ENCODE measurements at regions not wholly inside any gene's neighbourhood (a gene's known extent, or its start where the extent isn't known, plus 50 kb on each side); places are given as distances from the start of the nearest gene placed in this dataset.
"Not testable (repeated sequence)": the region's sequence is repeated elsewhere in the genome, so short reads cannot be mapped to it uniquely, and the experiment has no call there.

DNA sequence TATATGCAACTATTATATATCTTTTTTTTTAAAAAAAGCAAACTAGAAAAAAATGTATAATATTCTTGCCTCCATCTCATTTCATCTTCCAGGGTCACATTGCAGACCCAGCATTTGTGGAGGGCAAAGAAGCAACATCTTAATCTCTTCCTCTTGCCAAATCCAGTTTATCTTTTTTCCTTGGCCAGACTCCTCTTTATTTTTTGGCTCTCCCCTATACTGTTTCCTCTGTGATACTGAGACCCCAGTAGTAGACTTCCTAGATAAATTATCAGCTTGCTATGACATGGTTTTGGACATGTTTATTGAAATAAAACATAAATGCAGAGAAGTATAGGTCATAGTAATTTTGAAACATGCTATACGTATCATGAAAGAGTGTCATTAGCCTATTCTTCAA, 303.8 kb upstream of the DDHD1 start:
- DNase-seq, result no peak

DNA sequence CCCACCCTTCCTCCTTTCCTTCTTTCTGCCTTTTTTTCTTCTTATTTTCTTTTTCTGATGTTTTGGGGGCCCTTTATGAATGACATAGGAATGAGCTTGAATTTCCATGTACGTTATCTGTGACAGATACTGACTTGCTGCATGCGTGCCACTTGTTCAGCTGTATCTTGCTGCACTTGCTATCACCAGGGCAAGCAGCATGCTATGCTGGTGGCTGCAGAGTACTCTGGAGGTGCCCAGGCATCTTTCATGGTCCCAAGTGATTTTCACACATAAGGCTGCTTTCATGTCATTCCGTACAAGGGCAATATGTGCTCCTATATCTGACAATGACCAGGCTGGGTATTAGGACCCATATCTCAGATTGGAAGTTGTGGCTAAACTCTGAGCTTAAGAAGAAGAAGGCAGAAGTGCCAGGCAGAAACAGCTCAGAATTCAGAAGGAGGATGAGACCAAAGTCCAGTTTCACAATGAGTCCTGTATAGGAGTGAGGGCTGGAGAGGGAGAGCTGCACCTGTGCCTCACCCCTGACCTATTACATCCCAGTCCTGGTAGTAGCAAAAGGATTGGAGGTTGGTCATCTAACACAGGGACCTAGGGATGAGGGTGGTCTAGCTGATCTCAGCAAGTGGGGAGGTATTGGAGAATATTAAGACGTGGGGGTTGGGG, 299.0 kb upstream of the DDHD1 start:
- no peak for DNase-seq

DNA sequence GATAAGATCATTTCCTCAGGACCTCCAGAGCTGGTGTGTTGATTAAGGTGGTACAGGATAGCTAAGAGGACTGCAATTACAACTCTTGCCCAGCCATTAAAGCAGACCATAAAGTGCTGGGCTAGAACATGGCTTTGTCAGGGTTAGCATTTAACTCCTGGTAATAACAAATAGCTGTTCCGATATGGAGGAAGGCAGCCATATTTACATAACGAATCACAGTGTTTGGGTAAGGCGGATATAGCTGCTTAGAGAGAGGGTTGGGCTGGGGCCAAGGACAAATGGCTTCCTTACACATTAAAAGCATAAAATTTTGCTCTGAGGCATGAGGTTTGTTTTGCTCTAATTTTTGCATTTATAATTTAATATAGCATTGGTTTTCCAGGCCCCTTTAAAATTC, 297.7 kb upstream of the DDHD1 start:
- DNase-seq, result no peak

DNA sequence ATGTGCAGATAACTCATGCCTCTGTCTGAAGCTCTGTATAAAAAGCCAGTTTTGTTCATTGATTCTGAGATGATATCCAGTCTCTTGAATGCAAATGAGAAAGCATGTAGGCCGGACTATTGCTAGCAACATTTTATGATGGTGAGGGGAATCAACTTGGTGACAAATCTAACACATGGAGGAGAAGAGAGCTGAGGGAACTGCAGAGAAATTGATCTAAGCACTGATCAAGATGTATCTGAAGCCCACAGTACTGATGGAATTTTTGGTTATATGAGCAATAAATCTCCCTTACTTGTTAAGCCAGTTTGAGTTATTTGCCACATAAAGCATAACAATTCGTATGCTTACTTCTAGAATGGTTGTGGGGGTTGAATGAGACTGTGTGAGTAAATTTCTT, 295.6 kb upstream of the DDHD1 start:
- no peak for DNase-seq

DNA sequence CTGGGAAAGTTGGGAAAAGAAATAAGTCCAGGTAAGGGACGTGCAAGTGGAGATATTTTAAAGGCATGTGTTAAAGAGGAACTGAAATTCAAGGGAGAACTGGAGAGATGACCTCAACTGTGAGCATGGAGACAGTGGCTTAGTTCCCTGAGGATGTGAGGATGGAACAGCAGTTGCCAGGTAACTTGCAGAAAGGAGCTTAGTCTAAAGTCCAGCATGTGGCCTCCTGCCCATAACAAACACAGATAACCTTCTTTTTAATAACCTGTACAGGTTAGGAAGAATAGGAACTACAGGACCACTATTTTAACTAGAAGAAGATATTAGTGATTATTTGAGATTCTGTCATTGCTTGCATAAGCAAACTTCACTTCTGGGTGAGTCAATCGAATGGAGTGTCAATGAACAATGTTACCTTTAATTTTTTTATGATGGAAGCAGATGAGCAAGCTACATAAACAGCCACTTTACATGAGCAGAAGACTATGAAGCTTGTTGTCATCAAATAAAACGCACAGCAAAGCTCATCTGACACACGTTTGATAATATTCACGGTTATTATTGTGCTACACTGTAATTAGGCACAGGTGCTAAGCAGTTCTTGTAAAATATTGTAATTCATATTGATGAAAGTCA, 291.7 kb upstream of the DDHD1 start:
- DNase-seq, result no peak

DNA sequence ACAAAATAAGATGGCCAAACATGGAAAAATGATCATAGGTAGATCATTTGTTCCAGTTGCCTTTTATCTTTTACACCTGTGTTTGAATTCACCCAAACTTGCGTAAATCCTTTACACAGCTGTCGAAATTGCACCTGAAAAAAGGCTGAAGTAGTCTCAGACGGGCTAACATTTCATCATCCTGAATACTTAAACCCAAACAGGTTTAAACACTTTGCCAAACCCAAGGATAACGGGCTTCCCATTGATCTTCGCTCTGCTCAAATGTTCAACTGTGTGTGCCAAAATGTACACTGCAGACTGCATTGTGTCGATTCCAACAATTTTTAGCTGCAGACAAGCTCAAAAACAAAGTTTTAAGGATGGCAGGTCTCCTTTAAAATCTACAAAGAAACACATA, 288.7 kb upstream of the DDHD1 start:
- no peak for DNase-seq

DNA sequence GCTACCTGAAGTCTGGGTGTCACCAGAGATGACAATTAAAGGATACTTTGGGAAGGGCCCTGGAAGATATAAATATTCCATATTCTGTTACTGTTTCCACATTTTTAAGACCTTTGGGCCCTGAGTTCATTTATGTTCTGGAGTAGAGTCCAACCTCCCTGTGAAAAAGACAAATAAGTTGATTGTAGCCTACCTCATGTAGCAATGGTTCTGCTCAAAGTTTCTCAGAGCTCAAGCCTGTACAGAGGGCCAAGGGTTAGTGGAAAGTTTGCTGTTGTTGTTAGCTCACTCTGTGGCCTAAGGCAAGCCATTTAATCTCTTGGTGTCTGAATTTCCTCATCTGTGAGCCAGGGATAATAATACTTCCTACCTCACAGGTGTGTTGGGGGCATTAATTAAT, 284.7 kb upstream of the DDHD1 start:
- DNase-seq, result no peak

DNA sequence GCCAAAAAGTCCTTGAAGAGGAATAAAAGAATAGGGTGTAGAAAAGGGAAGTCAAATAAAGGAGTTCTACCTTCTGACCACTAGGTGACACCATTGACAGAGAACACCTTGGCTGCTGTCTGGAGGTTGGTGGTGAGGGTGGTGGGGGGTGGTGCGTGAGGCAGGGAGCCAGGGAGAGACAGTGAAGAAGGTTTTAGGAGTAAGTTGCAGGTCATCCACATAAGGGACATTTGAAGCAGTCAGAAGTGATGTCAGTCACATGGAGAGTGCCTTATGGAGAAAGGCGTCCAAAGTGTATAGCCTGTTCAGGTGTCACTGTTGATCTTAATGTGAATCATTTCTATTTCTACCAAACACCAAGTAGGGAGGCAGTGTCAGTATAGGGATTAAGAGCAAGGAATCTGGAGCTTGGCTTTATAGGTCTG, 279.3 kb upstream of the DDHD1 start:
- no peak for DNase-seq

DNA sequence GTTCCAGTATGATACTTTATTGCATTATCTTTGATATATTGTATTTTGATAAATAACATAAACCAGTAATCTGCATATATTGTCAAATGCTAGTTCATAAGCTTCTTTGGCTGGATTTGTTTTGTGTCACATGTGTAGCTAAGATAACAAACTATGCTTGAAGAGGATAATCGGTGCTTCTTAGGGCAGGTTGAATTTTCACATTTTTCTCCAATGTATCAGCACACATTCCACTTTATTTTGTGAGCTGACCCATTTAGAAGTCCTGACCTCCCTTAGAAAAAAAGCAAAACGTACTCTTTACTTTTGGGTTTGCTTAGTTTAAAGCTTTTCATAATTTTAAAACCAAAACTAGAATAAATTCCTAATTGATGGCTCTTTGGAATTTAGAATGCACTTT, 277.7 kb upstream of the DDHD1 start:
- DNase-seq, result no peak

DNA sequence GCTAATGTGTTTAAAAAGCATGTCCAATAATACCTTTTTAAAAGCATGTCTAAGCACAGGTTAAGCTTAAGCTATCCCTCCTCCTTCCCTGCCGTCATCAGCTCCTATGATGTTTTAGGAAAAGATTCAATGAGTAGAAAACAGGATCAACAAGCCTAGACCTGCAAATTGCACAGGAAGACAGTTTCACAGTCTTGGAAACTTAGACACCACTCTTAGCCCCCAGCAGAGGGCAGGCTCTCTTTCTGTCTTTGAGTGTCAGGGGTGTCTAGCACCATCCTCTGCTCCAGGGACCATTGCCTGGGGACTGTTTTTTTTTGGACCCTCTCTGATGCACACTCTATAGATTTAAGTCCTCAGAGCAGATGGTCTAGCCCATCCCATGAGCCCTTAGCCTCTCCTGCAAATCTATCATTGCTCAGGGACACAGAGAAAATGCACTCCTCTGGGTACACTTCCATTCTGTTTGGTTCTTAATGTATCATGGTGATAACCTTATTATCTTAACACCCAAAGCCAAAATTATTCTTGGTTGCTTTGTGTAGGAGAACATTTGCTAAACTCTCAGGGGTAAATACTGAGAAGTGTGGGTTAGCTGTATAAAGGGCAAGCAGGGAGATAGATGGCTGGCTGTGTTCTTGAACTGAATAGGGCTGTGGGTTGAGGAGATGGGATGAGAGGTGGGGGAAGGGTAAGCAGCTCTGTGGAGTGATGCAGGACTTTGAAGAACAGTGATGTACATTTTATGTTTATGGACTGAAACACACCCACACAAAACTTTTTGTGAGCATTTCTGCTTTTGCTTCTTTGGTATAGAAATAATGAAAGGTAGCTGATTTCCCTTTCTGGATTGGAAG, 259.9 kb upstream of the DDHD1 start:
- DNase-seq, result no peak

DNA sequence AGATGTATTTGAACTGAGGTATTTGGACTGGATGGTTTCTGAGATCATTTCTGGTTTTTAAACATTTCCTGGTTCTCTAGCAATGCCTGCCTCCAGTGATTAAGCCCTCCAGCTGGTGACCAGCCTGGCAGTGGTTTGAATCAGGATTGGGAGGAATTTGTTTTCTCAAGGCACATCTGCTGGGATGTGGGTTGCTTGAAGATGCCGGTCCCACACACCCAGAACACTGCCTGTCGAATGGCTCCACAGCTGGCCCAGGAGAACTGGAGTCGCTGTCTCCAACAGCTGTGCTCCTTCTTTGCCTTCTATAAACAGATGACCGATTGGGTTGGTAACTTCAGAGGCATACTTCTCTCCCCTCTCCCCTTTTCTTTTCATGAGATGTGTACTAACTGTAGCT, 258.0 kb upstream of the DDHD1 start:
- no peak for DNase-seq

DNA sequence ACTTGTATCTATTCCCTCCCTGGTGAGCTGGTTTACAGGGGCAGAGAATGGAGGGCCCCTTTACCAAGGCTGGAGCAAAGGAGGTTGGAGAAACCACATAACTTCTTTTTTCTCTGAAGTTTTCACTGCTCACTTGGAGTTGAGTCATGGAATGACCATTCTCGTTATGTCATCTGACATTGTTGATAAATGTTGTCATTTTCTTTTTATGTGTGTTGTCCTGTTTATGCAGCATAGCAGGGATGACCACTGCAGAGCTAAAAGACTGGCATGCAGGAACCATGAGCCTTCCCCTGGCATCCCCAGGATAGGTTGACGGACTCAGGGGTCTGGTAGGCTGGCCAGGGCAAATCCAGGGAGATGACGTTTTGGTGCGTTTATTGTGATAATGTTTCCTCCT, 256.8 kb upstream of the DDHD1 start:
- DNase-seq, result no peak

DNA sequence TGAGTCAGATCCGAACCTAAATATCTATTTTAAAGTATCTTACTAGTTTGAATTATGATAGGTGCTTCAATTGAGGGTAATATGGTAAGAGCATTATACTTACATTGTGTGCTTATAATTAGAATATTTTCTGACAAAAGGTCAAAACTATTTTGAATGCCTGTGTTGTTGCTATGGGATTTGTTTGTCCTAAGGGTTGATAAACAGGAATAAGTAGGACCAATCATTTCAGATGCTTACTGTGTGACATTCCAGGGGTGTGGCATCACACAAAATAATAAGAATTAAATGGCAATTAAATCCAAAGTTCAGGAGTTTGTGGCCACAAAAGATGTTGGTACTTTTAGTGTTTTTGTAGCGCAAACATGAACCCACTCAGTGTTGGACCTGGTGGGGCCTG, 256.2 kb upstream of the DDHD1 start:
- no peak for DNase-seq

DNA sequence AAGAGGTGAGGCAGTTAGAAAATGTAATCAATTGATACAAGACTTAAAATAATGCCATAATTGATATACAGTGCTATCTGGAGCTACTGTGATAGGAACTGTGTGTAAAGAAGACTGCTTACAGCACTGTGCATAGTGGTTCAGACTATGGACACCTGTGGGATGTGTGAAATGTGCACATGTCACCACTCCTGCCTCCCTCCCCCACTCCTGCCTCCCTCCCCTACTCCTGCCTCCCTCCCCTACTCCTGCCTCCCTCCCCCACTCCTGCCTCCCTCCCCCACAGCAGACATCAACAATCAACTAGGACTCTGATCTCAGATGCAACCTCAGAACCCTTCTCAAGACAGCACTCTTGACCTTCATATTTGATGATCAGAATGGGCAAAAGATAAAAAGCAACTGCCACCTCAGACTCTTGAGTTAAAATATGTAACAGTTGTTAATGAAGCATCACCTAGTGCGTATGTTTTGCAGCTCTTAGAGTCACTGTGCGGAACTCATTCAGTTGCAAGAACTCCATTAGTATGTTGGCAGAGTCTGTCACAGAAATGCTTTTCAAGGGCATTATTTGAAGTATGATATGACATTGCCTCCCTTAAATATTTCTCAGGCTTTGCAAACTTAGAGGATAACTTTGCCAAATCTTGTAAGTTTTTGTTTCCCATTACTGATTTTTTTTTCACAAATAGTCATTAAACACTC, 255.2 kb upstream of the DDHD1 start:
- no peak for DNase-seq

DNA sequence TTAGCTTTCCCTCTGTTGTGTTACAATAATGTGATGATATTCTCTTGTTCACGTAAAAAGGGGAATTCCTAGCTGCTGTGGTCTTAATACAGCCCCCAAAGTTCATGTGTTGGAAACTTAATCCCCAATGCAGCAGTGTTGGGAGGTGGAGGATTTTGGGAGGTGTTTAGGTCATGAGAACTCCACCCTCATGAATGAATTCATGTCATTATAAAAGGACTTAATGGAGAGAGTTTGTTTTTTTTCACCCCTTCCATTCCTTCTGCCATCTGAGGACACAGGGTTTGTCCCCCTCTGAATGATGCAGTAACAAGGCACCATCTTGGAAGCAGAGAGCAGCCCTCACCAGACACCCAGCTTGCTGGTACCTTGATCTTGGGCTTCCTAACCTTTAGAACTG, 253.4 kb upstream of the DDHD1 start:
- no peak for DNase-seq

DNA sequence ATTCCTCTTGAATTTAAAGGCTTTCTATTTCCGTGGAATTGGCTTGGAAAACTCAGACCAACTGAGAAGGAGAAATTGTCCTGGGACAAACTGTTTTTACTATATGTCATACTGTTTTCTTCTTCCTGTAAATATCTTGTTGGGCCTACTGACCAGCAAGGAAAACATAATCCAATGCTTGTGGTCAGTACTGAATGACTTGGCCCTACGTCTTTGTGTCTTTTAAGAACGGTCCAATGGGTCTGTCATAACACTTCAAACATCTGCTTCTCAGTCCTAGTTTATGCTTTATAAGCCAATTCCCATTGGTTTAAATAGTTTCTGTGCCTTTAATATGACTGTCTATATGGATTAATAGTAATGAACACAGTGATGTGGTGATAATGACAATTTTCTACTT, 248.5 kb upstream of the DDHD1 start:
- no peak for DNase-seq

DNA sequence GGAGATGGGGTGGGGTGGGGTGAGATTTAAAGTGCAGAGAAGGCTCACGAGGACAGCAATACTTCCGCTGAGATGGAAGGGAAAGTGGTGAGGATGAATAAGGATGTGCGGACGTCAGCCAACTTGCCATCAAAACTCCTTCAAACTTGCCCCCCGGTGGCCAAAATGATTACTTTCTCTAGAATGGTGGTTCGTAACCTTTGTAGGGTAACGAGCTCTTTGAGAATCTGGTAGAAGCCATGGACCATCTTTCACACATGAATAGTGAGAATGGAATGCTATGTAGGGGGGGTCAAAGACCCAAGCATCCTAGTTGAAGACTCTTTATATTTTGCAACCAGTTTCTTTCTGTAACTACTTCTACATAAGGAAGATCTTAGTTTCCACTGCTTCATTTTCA, 245.9 kb upstream of the DDHD1 start:
- no peak for DNase-seq

DNA sequence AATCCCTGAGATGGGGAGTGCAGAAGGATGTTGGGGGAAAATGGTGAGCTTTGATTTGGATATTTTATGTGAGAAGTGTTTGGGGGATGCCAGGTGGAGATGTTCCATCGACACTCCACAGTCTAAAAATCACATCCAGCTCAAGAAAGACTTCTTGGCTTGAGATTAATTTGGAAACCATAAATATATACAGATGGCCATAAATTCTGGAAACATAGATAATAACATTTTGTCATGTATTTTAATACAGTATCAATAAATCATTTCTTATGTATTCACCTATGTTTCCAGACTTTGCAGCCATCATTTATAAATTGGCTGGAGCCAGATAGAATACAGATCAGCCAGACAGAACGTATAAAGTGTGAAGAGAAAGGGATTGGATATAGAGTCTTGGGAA, 245.5 kb upstream of the DDHD1 start:
- DNase-seq, result no peak

DNA sequence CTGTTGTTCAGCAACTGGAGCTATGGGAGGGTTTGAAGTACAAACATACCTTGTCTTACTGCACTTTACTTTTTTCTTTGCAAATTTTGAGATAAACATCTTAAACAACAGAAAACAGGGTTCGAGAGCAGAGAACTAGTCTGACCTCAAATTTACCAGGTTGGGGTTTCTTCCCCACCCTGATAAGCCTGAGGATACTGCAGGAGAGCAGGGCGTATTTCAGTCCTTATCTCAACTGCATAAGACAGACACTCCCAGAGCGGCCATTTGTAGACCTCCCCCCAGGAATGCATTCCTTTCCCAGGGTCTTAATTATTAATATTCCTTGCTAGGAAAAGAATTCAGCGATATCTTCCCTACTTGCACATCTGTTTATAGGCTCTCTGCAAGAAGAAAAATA, 242.1 kb upstream of the DDHD1 start:
- DNase-seq, result not testable (repeated sequence)

DNA sequence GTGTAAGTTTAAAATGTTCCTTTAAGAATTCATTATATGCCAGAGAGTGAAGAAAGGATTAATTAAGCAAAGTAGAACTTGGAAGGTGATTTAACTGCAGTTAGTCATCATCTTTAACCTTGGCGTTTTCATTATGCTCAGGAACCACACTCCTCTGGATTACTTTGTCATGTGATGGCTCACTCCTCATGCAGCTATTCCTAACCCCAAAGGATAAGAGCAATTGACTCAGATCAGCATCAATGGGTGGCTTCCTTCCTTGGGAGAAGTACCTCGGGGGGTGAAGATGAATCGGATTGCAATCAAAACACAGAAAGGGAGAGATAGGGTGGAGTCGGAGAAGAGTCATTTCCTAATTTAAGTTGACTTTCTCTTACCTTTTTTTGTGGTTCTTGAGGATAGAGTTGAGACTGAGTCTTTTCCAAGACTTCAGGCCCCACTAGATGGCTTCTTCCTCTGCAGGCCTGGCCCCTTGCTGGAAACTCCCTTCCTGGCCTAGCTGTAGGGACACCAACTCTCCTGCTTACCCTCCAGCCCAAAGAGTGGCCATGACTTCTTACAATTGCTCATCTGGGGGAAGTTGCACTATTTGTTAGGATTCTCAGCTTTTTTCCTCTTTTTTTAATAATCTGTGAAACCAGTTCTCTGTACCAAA, 238.6 kb upstream of the DDHD1 start:
- no peak for DNase-seq

DNA sequence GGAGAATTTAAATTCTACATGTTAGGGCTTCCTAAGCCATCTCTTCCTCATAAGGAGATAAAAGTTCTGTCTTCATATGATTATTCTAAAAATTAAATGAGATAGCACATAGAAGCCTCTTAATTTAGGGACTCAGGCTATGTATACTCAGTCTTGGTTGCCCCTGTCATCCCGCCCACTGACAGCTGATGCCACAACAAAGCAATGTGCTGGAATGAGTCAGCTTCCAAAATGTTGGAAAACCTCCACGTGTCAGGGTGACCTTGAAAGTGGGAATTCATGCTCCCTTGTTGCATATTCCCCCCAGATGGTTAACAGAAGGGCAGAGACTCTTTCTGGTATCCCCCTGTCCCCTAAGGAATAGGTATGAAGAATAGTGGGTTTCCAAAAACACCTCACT, 238.0 kb upstream of the DDHD1 start:
- no peak for DNase-seq

DNA sequence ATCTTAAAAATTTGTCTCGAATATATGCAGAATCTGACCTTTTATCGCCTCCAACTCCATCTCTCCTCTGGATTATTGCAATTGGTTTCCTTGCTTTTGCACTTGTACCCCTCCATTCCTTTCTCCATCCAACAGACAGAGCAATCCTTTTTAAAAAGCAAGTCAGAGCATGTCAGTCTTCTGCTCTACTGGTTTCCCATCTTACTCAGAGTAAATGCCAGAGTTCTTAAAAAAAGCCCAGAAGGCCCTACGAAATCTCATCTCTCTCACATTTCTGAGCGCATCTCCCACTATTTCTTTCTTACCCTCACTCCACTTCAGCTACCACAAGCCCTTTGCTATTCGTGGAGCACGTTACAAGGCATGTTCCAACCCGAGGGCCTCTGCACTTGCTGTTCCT, 236.9 kb upstream of the DDHD1 start:
- DNase-seq, result no peak

DNA sequence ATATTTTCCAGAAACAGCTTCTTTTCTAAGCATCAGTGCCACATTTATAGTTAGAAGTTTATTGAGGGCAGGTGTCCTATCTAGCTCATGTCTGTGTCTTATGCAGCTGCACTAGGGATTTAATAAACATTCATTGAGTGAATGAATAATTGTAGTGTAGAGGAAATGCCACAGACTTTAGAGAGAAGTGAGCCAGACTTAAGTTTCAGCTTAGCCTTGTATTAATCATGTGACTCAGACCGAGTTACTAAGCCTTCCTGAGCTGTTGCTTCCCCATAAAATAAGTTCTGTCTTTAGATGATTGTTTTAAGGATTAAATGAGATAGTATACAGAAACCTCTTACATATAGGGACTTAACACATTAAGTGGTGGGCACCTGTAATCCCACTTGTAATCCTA, 236.1 kb upstream of the DDHD1 start:
- no peak for DNase-seq

All from activated naive CD4-positive, alpha-beta T cell treated with anti-CD3 and anti-CD28 coated beads, Interleukin-2, amount 50 U/mL, for 16 hours (primary cell).